ENCODE measurements at regions not wholly inside any gene's neighbourhood (a gene's known extent, or its start where the extent isn't known, plus 50 kb on each side); places are given as distances from the start of the nearest gene placed in this dataset.
"Not testable (repeated sequence)": the region's sequence is repeated elsewhere in the genome, so short reads cannot be mapped to it uniquely, and the experiment has no call there.

DNA sequence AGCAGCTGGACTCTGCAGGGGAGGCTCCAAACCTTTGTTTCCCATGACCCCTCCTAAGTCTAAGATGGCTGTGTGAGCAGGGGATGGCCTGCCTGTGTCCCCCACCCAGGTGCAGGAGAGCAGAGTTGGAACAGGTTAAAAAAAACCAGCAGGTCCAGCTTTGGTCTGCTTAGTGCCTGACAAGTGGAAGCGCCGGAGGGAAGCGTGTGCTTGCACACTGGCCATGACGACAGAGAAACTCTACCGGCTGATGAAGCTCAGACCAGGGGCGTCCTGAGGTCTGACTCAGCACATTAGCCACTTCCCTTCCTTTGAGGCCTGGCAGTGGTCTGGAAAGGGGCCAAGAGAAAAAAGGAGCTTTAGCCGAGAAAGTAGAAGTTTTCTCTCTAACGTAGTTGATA lies 280.1 kb downstream of the VRK1 start:
- peak; percentile 94 for DNase-seq

DNA sequence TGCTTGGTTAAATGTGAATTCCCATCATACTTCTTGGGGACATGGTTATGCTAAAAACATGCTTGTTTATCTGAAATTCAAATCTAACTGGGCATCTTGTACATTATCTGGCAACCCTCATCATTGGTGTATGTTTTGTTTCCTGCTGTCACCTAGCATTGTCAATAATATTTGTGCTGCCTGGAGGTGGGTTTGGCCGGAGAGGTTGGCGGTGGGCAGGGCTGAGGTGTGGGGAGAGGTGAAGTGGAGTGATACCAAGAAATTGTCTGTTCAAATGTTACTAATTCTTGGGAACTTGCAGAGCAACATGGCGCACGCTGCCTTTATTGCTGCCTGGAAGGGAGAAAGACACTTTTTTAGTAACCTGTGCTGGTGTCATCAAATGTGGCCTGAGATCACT lies 280.5 kb downstream of the VRK1 start:
- DNase-seq: no peak

- no peak for DNase-seq
Observed at GRCh38 chr14:97080991-97081390, 283.8 kb downstream of the VRK1 start.

DNA sequence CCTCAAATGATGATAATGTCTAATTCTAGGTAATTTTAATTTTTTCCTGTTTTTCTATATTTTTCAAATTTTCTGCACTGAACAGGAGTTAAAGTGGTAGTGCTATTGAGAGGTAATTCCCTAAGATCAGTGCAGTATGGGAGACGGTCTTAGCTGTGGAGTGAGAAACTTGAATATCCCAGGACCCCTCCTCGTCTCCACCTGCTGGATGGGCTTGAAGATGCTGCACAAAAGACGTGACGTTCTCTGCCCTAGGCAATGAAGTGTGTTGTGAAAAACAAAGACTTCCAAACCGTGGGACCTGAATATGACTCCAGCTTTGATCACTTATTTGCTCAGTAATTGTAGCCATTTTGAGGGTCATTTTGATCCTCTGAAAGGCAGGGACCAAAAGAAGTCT lies 298.1 kb downstream of the VRK1 start:
- no peak for DNase-seq

DNA sequence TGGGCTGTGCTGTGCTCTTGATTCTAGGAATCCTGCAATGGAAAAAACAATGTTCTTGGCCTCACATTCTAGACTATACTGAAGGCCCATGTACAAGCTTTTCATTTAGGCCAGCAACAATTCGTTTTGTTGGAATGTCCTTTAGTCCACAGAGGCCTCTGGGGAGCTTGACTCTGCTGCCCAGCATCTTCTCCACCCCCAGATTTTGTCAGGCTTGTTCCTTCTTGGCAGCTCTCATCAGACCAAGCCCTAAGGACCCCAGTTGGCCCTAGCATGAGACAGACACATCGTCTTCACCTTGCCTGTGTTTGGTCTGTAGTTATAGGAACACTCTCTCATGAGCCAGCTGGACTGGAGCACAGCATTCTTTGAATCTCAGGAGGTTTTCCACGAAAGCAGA lies 300.1 kb downstream of the VRK1 start:
- no peak for DNase-seq

DNA sequence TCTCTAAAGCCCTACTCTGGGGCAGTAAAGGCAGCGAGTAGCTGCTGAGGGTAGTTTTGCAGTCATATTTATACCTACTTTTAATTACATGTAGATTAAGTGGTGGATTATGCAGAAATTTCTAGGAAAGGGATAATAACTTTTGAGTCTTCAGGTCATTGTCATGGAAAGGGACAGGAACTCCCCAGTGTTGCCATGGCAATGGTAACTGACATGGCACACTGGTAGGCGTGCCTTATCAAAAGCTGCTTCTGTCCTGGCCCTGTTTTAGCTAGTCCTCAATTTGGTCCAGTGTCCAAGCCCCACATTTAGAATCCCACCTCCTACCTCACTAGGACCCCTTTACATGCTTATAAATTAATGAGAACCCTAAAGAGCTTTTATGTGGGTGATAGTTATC lies 303.1 kb downstream of the VRK1 start:
- DNase-seq: no peak

DNA sequence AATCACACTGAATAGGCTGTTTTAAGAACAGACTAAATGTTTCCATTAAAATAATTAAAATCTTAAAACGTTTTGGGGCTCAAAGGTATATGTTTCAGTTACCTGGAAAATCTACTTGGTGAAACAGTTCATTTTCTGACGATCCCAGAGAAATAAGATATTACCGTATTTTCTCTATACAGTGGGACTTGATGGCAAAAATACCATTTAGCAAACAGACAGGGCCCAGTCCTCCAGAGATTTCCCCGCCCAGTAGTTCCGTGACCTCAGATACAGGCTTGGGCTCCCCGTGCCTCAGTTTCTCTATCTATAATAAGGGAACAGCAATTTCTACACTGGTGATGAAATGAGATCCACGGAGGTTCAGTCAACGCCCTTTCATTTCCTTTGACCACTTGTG lies 304.4 kb downstream of the VRK1 start:
- no peak for DNase-seq

- DNase-seq: no peak
Observed at GRCh38 chr14:97104029-97104428, 306.8 kb downstream of the VRK1 start.

DNA sequence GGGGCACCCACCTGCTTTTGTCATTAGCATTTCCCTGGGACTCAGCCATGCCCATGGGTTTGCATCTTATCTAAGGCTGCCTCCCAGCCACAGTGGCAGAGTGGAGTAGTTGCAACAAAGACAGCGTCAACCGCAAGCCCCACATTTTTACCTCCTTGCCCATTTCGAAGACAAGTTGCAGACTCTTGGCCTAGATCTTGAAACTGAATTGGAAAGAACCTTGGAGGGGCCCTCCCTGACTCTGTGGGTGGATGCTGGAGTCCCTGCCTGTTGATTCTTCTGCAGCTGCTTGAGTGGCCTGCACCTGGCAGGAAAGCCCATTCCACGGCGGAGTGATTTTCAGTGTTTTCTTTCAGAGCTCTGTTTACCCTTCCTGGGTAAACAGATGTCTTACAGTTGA lies 309.0 kb downstream of the VRK1 start:
- no peak for DNase-seq

DNA sequence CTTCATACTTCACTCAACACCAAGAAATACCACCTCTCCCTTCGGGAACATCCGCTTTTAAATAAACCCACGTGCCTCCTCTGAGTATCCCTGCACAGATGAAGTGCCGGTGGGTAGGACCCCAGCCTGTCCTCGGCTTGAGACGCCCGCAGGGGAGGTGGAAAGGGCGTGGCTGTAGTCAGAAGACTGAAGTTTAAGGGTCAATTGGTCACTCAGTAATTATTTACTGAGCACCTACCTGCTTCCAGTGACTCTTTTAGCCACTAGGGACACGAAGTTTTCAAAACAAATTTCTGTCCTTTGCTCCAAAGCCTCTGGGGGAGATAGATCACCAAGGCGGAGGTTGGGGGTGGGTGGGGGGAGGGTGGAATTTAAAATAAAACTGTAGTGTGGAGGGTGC lies 309.4 kb downstream of the VRK1 start:
- no peak for DNase-seq

DNA sequence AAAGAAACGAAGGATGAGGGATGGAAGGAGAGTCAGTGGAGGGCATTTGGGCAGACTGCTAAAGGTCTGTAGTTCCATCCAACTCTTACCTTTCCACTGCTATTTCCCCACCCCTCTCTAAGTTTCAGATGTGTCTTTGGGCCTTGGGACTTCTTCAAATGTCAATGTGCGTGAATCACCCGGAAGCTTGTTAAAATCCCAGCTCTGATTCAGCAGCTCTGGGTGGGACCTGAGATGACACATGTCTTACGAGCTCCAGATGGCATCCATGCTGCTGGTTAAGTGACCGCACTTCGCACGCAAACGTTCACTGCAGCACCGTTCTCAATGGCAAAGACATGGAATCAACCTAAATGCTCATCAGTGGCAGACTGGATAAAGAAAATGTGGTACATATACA lies 309.9 kb downstream of the VRK1 start:
- no peak for DNase-seq

DNA sequence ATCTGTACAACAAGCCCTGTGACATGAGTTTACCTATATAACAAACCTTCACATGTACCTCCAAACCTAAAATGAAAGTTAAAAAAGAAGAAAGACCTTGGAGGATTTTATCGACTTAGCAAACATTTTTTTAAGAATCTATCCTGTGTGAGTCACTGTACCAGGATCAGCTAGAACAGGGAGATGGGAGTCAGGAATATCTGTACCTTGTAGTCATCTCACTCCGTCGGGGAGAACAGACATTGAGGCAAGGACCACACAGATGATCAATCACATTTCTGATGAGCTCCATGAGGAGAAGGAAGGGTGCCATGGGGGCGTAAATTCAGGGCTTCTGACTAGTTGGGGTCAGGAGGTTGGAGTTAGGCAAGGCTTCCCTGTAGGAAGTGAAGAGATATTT lies 310.6 kb downstream of the VRK1 start:
- no peak for DNase-seq

DNA sequence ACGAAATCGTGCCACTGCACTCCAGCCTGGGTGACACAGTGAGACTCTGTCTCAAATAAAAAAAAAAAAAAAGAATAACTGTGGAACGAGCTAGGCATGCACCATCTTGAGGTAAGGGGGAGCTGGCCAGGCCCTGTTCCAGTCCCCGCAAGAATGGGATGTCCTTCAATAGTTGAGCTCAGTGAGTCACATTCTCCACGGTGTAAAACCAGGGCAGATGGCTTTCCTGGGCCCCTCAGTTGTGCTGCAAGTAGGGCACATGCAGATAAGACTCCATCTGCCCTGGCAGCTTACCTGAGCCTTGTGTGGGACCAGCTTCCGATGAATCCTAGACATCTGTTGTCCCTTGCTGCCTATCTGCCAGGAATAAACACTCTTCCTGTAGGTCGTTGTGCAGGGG lies 312.1 kb downstream of the VRK1 start:
- no peak for DNase-seq

- DNase-seq: no peak
Observed at GRCh38 chr14:97113339-97113738, 316.2 kb downstream of the VRK1 start.

DNA sequence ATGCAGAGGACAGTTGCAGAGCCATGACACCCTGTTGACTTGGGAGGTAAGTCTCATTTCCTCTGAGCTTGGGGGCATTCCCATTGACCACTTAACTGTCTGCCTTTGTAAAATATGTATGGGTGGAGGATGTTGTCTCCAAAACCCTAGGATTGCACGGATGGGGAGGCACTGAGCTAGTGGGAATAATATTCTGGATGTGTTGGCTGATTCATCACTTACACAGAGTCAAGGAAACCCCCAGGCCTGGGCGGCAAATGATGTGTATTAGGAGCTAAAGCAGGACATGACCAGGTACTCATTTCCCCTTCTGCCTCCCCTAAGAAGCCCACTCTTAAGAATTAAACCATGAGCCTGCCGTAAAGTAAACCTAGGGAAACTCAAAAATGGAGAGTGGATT lies 319.4 kb downstream of the VRK1 start:
- no peak for DNase-seq

DNA sequence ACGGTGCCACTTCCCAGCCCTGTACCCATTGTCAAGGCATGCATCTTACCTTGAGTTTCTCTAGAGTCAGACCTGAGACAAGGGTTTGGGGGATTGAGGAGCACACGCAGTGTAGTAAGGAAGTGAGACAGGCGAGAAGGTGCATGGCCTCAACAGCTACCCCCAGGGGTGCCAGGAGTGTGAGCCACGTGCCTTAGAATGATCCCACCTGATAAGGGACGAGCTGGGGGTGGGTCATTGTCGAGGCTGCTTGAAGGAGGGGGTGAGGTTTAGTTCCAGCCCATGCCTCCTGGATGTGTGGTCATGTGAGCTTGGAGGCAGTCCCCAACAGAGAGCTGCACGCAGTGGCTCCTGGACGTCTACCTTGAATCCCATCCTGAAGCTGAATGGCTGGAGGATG lies 320.5 kb downstream of the VRK1 start:
- DNase-seq: no peak

DNA sequence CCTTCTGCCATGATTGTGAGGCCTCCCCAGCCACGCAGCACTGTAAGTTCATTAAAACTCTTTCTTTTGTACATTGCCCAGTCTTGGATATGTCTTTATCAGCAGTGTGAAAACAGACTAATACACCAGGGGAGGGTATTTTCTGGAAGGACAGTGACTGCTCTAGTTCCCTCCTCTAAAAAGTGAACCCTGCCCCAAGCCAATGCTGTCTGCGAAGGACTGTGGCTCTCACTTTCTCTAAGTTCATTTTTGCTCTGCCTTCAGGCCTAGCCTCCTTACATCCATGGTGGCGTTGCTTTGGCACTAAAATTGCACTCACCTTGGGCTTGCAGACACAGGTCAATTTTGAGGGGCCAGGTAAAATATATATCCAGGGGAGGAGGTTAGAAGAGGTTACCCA lies 323.0 kb downstream of the VRK1 start:
- DNase-seq: no peak

GRCh38 chr14:97120611-97121031 lies 323.4 kb downstream of the VRK1 start:
- no peak for DNase-seq

- DNase-seq: no peak
Observed at GRCh38 chr14:97129639-97130038, 332.5 kb downstream of the VRK1 start.

- not testable (repeated sequence) for DNase-seq
Observed at GRCh38 chr14:97135847-97136246, 338.7 kb downstream of the VRK1 start.

DNA sequence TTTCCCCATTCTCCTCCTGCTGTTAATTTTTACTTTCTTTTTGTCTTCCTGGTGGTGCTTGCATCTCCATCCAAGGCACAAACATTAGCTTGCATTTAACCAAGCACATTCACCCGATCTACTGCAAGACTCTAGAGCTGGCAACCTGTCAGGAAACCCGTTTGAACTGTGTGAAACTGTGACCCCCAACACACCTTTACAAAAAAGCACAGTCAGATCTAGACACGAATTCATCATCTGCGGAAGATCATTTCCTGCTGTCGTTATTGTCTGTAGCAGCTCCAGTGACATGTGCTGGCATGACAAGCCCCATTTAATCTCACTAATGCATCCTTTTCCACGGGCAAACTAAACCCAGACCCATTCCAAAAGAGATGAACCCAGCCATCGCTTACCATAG lies 340.5 kb downstream of the VRK1 start:
- no peak for DNase-seq

DNA sequence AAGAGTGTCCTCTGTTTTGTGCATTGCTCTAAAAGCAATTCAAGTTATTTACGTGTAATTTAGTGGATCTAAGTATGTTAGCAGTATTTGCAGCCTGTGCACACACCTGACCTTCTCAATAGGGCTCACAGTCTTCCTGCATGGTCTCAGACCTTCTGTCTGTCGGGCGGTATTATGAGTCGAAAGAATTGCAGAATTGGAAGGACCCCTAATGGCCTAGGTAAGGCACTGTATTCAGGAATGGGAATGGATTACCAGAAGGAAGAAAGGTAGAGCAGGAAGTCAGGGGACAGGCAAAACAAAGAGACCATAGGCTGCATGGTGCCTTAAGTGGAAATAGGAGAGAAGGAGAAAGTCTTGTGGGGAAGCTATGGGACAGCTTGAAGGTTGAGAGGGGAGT lies 341.6 kb downstream of the VRK1 start:
- no peak for DNase-seq

- DNase-seq: no peak
Observed at GRCh38 chr14:97143011-97143410, 345.8 kb downstream of the VRK1 start.

DNA sequence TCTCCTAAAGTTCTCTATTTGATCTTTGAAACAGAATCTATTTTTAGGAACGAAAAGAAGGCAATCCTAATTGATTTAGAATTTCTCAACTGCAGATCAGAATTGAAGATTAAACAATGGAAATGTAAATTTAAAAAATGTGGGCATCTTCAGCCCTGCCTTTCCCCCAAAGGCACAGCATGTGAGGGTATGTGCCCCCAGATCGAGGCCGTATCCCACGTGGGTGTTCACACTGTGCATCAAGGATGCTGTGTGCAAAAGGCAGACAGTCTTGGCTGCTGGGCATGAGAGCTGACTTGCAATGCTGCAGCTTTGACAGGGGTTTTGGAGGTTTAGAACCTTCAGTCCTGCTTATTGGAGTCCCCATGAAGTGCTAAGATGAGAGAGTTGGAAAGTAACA lies 346.3 kb downstream of the VRK1 start:
- no peak for DNase-seq

DNA sequence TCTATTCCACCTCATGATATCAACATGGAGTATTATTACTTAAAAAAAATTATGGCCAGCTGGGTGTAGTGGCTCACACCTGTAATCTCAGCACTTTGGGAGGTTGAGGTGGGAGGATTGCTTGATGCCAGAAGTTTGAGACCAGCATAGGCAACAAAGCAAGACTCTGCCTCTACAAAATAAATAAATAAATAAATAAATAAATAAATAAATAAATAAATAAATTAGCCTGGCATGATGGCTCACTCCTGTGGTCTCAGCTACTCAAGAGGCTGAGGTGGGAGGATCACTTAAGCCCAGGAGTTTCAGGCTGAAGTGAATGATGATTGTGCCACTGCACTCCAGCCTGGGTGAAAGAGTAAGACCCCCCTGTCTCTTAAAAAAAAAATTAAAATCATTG lies 350.8 kb downstream of the VRK1 start:
- DNase-seq: not testable (repeated sequence)

- no peak for DNase-seq
Observed at GRCh38 chr14:97149775-97150174, 352.6 kb downstream of the VRK1 start.
